Esophagus muscularis mucosa (tissue), 4 donors: ENCODE measurements at regions not wholly inside any gene's neighbourhood (a gene's known extent, or its start where the extent isn't known, plus 50 kb on each side); places are given as distances from the start of the nearest gene placed in this dataset.

Experiments used
- DNase-seq: peaks from one replicate; pipeline ENCODE4 v3.0.0-alpha.2; 2017; ENCODE audit errors: extremely low spot score
- H3K27ac ChIP-seq, 4 donors: fragments of 200-600 bp; sonication (generic); replicated peaks in 1 of 4; 1 replicate in 3 of 4; 2 replicates in 1 of 4; pipeline ENCODE4 v1.5.1; 2016 to 2019; ENCODE audit warnings: mild to moderate bottlenecking in 1 of 4
- H3K27me3 ChIP-seq, 4 donors: fragments of 200-600 bp; sonication (generic); one replicate each; pipeline versions ENCODE4 v1.5.1 to v1.6.0; 2016 to 2019
- H3K36me3 ChIP-seq, 4 donors: fragments of 200-600 bp; sonication (generic); one replicate each; pipeline ENCODE4 v1.5.1; 2016 to 2019
- H3K4me1 ChIP-seq, 4 donors: fragments of 200-600 bp; sonication (generic); one replicate each; pipeline ENCODE4 v1.5.1; 2016 to 2019
- H3K4me3 ChIP-seq, 4 donors: fragments of 200-600 bp; sonication (generic); 1 replicate in 2 of 4; 2 replicates in 2 of 4; pipeline ENCODE4 v1.5.1; 2016 to 2019; ENCODE audit warnings: mild to moderate bottlenecking in 4 of 4, moderate library complexity in 1 of 4
- H3K9me3 ChIP-seq, 4 donors: fragments of 200-600 bp; sonication (generic); 1 replicate in 3 of 4; 2 replicates in 1 of 4; pipeline ENCODE4 v1.5.1; 2016 to 2019
- EP300 ChIP-seq: sonication (generic); formaldehyde crosslinking; IDR thresholded peaks from one replicate; pipeline ENCODE4 v1.6.1; 2017; ENCODE audit warnings: antibody characterized with exemption
- POLR2A ChIP-seq: fragments of 450-650 bp; IDR thresholded peaks from one replicate; pipeline ENCODE4 v1.6.1; 2017; ENCODE audit warnings: antibody characterized with exemption, moderate library complexity, mild to moderate bottlenecking, low read depth
- POLR2AphosphoS5 ChIP-seq, 2 donors: sonication (generic); formaldehyde crosslinking; IDR thresholded peaks; one replicate each; pipeline ENCODE4 v1.6.1; 2017; ENCODE audit warnings: antibody characterized with exemption in 2 of 2
- WGBS: methylation state at CpG from one replicate; pipeline ENCODE4 v1.1.5; 2018; 5-methylcytosine and 5-hydroxymethylcytosine counted together
- intact Hi-C: fragments of 100-400 bp; cut with DNase I; formaldehyde crosslinking; loops from one replicate; pipeline ENCODE4 v1.15.1; 2023
- TF ChIP-seq, protein P1 (sequence below), 3 experiments: fragments of 200-600 bp in 2 of 3; fragments of 450-650 bp in 1 of 3; sonication (generic) in 2 of 3; IDR thresholded peaks; one replicate each; pipeline ENCODE4 v1.5.1; 2017 to 2019; ENCODE audit warnings: antibody characterized with exemption in 3 of 3, mild to moderate bottlenecking in 2 of 3, moderate library complexity in 1 of 3

DNA sequence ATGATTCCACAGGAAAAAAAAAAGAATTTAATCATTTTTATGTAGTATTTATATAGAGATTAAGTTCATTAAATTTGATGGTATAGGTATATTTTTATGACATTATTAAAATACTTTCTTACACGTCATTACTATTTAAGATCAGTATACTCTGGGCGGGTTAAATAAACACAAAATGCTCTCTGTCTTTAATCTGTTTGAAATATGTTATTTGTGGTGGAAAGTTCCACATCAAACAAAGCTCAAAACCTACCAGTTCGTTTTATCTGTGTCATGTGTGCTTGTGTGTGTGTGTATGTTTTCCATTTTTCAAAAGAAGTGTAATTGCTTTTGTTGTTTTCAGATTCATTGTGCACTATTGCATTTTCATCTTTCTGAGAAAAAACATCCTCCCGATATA lies 488.5 kb downstream of the ANKRD7 start:
- intact Hi-C loops = no loop called here
- WGBS = 58% methylated on average over 4 of the region's 4 CpGs
- no peaks in the 10 kb centered on the region for H3K36me3 ChIP-seq
- H3K9me3 ChIP-seq = no peaks in the 10 kb centered on the region
- no peaks in the 10 kb centered on the region for H3K27me3 ChIP-seq
- TF ChIP-seq, protein P1, sequence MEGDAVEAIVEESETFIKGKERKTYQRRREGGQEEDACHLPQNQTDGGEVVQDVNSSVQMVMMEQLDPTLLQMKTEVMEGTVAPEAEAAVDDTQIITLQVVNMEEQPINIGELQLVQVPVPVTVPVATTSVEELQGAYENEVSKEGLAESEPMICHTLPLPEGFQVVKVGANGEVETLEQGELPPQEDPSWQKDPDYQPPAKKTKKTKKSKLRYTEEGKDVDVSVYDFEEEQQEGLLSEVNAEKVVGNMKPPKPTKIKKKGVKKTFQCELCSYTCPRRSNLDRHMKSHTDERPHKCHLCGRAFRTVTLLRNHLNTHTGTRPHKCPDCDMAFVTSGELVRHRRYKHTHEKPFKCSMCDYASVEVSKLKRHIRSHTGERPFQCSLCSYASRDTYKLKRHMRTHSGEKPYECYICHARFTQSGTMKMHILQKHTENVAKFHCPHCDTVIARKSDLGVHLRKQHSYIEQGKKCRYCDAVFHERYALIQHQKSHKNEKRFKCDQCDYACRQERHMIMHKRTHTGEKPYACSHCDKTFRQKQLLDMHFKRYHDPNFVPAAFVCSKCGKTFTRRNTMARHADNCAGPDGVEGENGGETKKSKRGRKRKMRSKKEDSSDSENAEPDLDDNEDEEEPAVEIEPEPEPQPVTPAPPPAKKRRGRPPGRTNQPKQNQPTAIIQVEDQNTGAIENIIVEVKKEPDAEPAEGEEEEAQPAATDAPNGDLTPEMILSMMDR (IDR thresholded peaks at IDR 0.05) = no peak
- TF ChIP-seq POLR2AphosphoS5 (IDR thresholded peaks at IDR 0.05) (no peak), EP300 (no peak), POLR2A (no peak)
- no peak overlapping the region for H3K27ac ChIP-seq
- no peak for DNase-seq
- no peak overlapping the region for H3K4me3 ChIP-seq
- H3K4me1 ChIP-seq = no peaks in the 10 kb centered on the region

DNA sequence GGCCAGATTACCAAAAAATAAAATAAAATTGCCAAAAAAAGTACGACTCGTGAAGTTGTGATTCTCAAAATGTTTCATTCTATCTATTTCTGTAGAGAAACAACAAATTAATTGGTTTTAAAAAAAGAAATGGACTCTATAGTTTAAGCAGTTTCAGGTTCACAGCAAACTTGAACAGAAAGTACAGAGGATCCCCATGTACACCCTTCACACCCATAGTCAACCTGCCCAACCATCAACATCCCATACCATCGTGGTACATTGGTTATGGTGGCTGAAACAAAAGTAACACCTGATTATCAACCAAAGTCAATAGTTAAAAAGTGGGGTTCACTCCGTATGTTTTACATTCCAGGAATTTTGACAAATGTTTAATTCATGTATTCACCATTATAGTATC lies 496.1 kb downstream of the ANKRD7 start:
- Histone ChIP-seq H3K9me3 (no peaks in the 10 kb centered on the region), H3K4me3 (no peak overlapping the region), H3K36me3 (no peaks in the 10 kb centered on the region), H3K27ac (no peak overlapping the region), H3K27me3 (no peaks in the 10 kb centered on the region), H3K4me1 (no peaks in the 10 kb centered on the region)
- 65% methylated on average over 4 of the region's 4 CpGs for WGBS
- DNase-seq = no peak
- intact Hi-C loops = no loop called here
- TF ChIP-seq, protein P1 (IDR thresholded peaks at IDR 0.05) = no peak
- TF ChIP-seq EP300 = no peak
- TF ChIP-seq POLR2A = no peak
- TF ChIP-seq POLR2AphosphoS5 (IDR thresholded peaks at IDR 0.05) = no peak

DNA sequence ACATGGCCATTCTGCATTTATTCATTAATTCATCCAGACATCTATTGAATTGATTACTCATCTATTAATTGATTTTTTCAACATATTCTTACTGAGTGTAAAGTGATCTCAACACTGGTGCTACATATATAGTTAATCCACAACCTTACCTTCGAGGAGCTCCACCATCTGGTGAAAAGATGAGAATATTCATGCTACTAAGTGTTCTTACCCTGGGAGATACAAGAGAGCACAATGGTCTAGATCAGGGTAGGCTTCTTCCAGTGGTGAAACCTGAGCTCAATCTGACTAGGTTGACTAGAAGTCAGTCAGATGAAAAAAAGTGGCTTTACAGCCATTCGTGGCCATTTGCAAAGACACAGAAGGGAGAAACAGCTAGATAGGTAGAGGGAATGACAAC lies 507.4 kb downstream of the ANKRD7 start:
- Histone ChIP-seq H3K27me3 (no peaks in the 10 kb centered on the region), H3K4me1 (no peaks in the 10 kb centered on the region), H3K27ac (no peak overlapping the region), H3K36me3 (no peaks in the 10 kb centered on the region), H3K9me3 (peaks cover 0 to 4% (median 0%) of the 10 kb centered on the region in 4 donors), H3K4me3 (no peak overlapping the region)
- intact Hi-C loops = no loop called here
- no peak for TF ChIP-seq POLR2AphosphoS5 (IDR thresholded peaks at IDR 0.05)
- no peak for TF ChIP-seq EP300
- no peak for TF ChIP-seq POLR2A
- TF ChIP-seq, protein P1 (IDR thresholded peaks at IDR 0.05) = no peak
- no peak for DNase-seq
- WGBS = 56% methylated on average over 2 of the region's 2 CpGs

DNA sequence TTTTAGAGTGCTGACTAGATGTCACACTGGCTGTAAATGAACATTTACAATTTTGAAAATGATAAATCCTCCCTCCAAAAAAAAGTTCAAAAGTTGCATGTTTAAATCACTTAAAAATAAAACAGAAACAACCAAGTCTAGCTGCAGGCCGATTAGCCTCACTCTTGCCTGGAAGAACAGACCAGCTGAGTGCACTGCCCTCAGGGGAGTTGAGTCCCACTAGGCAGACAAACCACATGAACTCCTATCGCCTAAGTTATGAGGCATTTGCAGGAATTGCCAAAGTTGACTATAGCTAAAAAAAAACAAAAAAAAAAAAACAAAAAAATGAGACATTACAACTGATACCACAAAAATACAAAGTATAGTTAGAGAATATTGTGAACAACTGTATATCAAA lies 510.0 kb downstream of the ANKRD7 start:
- H3K4me1 ChIP-seq = no peaks in the 10 kb centered on the region
- H3K36me3 ChIP-seq = no peaks in the 10 kb centered on the region
- H3K9me3 ChIP-seq = peaks cover 0 to 4% (median 0%) of the 10 kb centered on the region in 4 donors
- DNase-seq = no peak
- no peak overlapping the region for H3K4me3 ChIP-seq
- intact Hi-C loops = no loop called here
- WGBS = 60% methylated on average over 2 of the region's 2 CpGs
- no peak overlapping the region for H3K27ac ChIP-seq
- TF ChIP-seq, protein P1 (IDR thresholded peaks at IDR 0.05) = no peak
- no peak for TF ChIP-seq EP300
- TF ChIP-seq POLR2A = no peak
- no peak for TF ChIP-seq POLR2AphosphoS5 (IDR thresholded peaks at IDR 0.05)
- H3K27me3 ChIP-seq = no peaks in the 10 kb centered on the region

DNA sequence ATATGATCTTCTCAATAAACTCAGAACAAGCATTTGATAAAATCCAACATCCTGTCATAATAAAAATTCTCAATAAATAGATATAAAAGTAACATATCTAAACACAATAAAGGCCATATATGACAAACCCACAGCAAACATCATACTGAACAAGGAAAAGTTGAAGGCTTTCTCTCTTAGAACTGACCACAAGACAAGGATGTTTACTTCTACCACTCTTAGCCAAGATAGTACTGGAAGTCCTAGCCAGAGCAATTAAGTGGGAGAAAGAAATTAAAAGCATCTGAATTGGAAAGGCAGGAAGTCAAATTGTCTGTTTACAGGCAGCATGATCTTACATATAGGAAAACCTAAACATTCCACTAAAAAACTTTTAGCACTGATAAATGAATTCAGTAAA lies 510.9 kb downstream of the ANKRD7 start:
- Histone ChIP-seq H3K9me3 (peaks cover 0 to 4% (median 0%) of the 10 kb centered on the region in 4 donors), H3K27me3 (no peaks in the 10 kb centered on the region), H3K27ac (no peak overlapping the region), H3K4me1 (no peaks in the 10 kb centered on the region), H3K36me3 (no peaks in the 10 kb centered on the region), H3K4me3 (no peak overlapping the region)
- DNase-seq = no peak
- intact Hi-C loops = no loop called here
- TF ChIP-seq EP300 (no peak), POLR2AphosphoS5 (IDR thresholded peaks at IDR 0.05) (no peak), POLR2A (no peak)
- TF ChIP-seq, protein P1 (IDR thresholded peaks at IDR 0.05) = no peak
